HuH-7 (cell line): ENCODE measurements at regions not wholly inside any gene's neighbourhood (a gene's known extent, or its start where the extent isn't known, plus 50 kb on each side); places are given as distances from the start of the nearest gene placed in this dataset.

Experiments used
- DNase-seq: peaks from one replicate; pipeline ENCODE4 v3.0.0; 2011; ENCODE audit warnings: low spot score

- DNase-seq = no peak
Observed at GRCh38 chr11:127308291-127308690, 307.7 kb upstream of the KIRREL3 start.

- DNase-seq = no peak
Observed at GRCh38 chr11:127307700-127308099, 307.1 kb upstream of the KIRREL3 start.

GRCh38 chr11:127304634-127305033, 304.1 kb upstream of the KIRREL3 start:
- no peak for DNase-seq

GRCh38 chr11:127288926-127289325, 288.4 kb upstream of the KIRREL3 start:
- DNase-seq = no peak

GRCh38 chr11:127281534-127281933, 281.0 kb upstream of the KIRREL3 start:
- no peak for DNase-seq

- DNase-seq = no peak
Observed at GRCh38 chr11:127275774-127276173, 275.2 kb upstream of the KIRREL3 start.

- no peak for DNase-seq
Observed at GRCh38 chr11:127274328-127274676, 273.7 kb upstream of the KIRREL3 start.

- DNase-seq = no peak
Observed at GRCh38 chr11:127273593-127274327, 273.2 kb upstream of the KIRREL3 start.

- DNase-seq = no peak
Observed at GRCh38 chr11:127270851-127271250, 270.3 kb upstream of the KIRREL3 start.

- no peak for DNase-seq
Observed at GRCh38 chr11:127269911-127270310, 269.3 kb upstream of the KIRREL3 start.

- DNase-seq = no peak
Observed at GRCh38 chr11:127268932-127269331, 268.4 kb upstream of the KIRREL3 start.

GRCh38 chr11:127268521-127268920, 268.0 kb upstream of the KIRREL3 start:
- DNase-seq = no peak

GRCh38 chr11:127259102-127259501, 258.5 kb upstream of the KIRREL3 start:
- DNase-seq = no peak

GRCh38 chr11:127255209-127255608, 254.6 kb upstream of the KIRREL3 start:
- DNase-seq = no peak

GRCh38 chr11:127252321-127252720, 251.8 kb upstream of the KIRREL3 start:
- DNase-seq = no peak

GRCh38 chr11:127249576-127249975, 249.0 kb upstream of the KIRREL3 start:
- DNase-seq = no peak

GRCh38 chr11:127248476-127248875, 247.9 kb upstream of the KIRREL3 start:
- no peak for DNase-seq

- no peak for DNase-seq
Observed at GRCh38 chr11:127247261-127247851, 246.8 kb upstream of the KIRREL3 start.

- no peak for DNase-seq
Observed at GRCh38 chr11:127242676-127243075, 242.1 kb upstream of the KIRREL3 start.

- DNase-seq = no peak
Observed at GRCh38 chr11:127238321-127238720, 237.8 kb upstream of the KIRREL3 start.

GRCh38 chr11:127236776-127237175, 236.2 kb upstream of the KIRREL3 start:
- DNase-seq = no peak

- no peak for DNase-seq
Observed at GRCh38 chr11:127233998-127234397, 233.4 kb upstream of the KIRREL3 start.

- DNase-seq = no peak
Observed at GRCh38 chr11:127230392-127230791, 229.8 kb upstream of the KIRREL3 start.

- DNase-seq = no peak
Observed at GRCh38 chr11:127226949-127227348, 226.4 kb upstream of the KIRREL3 start.
